ENCODE measurements at regions not wholly inside any gene's neighbourhood (a gene's known extent, or its start where the extent isn't known, plus 50 kb on each side); places are given as distances from the start of the nearest gene placed in this dataset.

- Histone ChIP-seq H3K27ac (ENCODE audit: low read depth, low read length) (no peak overlapping the region), H3F3A (ENCODE audit: insufficient read depth) (no peaks in the 10 kb centered on the region), H3K36me3 (ENCODE audit: low read length) (no peaks in the 10 kb centered on the region), H3K4me3 (ENCODE audit: insufficient read depth, low read length, poor library complexity, severe bottlenecking) (no peak overlapping the region), H3K9ac (ENCODE audit: low read length) (no peak overlapping the region), H4K20me1 (ENCODE audit: low read depth, low read length) (no peaks in the 10 kb centered on the region), H3K27me3 (ENCODE audit: low read length) (no peaks in the 10 kb centered on the region), H3K4me2 (ENCODE audit: low read depth, low read length, poor library complexity, severe bottlenecking) (no peak overlapping the region), H3K9me3 (ENCODE audit: insufficient read depth, low read length) (no peaks in the 10 kb centered on the region), H3K9me2 (replicated peaks; ENCODE audit: insufficient read depth, low read length) (no peaks in the 10 kb centered on the region), H3K79me2 (ENCODE audit: insufficient read depth, low read length) (no peaks in the 10 kb centered on the region), H2AFZ (ENCODE audit: low read depth, low read length, severe bottlenecking) (no peak overlapping the region)
- TF ChIP-seq EZH2phosphoT487 (conservative IDR thresholded peaks at IDR 0.05; ENCODE audit: low read length), result no peak
- TF ChIP-seq, protein P1, sequence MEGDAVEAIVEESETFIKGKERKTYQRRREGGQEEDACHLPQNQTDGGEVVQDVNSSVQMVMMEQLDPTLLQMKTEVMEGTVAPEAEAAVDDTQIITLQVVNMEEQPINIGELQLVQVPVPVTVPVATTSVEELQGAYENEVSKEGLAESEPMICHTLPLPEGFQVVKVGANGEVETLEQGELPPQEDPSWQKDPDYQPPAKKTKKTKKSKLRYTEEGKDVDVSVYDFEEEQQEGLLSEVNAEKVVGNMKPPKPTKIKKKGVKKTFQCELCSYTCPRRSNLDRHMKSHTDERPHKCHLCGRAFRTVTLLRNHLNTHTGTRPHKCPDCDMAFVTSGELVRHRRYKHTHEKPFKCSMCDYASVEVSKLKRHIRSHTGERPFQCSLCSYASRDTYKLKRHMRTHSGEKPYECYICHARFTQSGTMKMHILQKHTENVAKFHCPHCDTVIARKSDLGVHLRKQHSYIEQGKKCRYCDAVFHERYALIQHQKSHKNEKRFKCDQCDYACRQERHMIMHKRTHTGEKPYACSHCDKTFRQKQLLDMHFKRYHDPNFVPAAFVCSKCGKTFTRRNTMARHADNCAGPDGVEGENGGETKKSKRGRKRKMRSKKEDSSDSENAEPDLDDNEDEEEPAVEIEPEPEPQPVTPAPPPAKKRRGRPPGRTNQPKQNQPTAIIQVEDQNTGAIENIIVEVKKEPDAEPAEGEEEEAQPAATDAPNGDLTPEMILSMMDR (IDR thresholded peaks at IDR 0.05; ENCODE audit: insufficient read depth, low read length, poor library complexity, severe bottlenecking), result no peak
Observed at GRCh38 chr5:2375291-2375690, 376.2 kb downstream of the IRX2 start.

DNA sequence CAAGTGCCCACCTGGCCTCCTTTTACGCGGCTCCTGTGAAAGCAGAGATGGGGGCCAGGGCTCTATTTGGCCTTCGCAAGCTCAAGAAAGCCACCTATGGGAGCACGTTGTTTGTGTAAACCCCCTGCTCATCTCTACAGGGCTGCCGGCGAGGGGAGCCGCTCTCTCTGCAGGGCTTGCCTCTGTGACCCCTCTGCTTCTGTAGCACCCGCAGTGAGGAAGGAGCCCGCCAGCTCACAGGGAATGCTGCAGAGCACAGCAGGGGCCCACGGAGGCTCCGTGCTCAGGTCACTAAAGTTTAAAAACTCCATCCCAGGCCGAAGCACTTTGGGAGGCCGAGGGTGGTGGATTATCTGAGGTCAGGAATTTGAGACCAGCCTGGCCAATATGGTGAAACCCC, 376.8 kb downstream of the IRX2 start:
- Histone ChIP-seq H3K9ac (ENCODE audit: low read length) (no peak overlapping the region), H3K9me3 (ENCODE audit: insufficient read depth, low read length) (no peaks in the 10 kb centered on the region), H4K20me1 (ENCODE audit: low read depth, low read length) (no peaks in the 10 kb centered on the region), H3K4me3 (ENCODE audit: insufficient read depth, low read length, poor library complexity, severe bottlenecking) (no peak overlapping the region), H2AFZ (ENCODE audit: low read depth, low read length, severe bottlenecking) (no peak overlapping the region), H3K27ac (ENCODE audit: low read depth, low read length) (no peak overlapping the region), H3K36me3 (ENCODE audit: low read length) (no peaks in the 10 kb centered on the region), H3K4me2 (ENCODE audit: low read depth, low read length, poor library complexity, severe bottlenecking) (no peak overlapping the region), H3K9me2 (replicated peaks; ENCODE audit: insufficient read depth, low read length) (no peaks in the 10 kb centered on the region), H3F3A (ENCODE audit: insufficient read depth) (no peaks in the 10 kb centered on the region), H3K79me2 (ENCODE audit: insufficient read depth, low read length) (no peaks in the 10 kb centered on the region), H3K27me3 (ENCODE audit: low read length) (no peaks in the 10 kb centered on the region)
- TF ChIP-seq, protein P1 (IDR thresholded peaks at IDR 0.05; ENCODE audit: insufficient read depth, low read length, poor library complexity, severe bottlenecking), result no peak
- no peak for TF ChIP-seq EZH2phosphoT487 (conservative IDR thresholded peaks at IDR 0.05; ENCODE audit: low read length)

GRCh38 chr5:2373631-2374030, 377.8 kb downstream of the IRX2 start:
- Histone ChIP-seq H2AFZ (ENCODE audit: low read depth, low read length, severe bottlenecking) (no peak overlapping the region), H3K9me2 (replicated peaks; ENCODE audit: insufficient read depth, low read length) (no peaks in the 10 kb centered on the region), H3K79me2 (ENCODE audit: insufficient read depth, low read length) (no peaks in the 10 kb centered on the region), H3K36me3 (ENCODE audit: low read length) (no peaks in the 10 kb centered on the region), H3K27ac (ENCODE audit: low read depth, low read length) (no peak overlapping the region), H3K9me3 (ENCODE audit: insufficient read depth, low read length) (no peaks in the 10 kb centered on the region), H3K4me2 (ENCODE audit: low read depth, low read length, poor library complexity, severe bottlenecking) (no peak overlapping the region), H3F3A (ENCODE audit: insufficient read depth) (no peaks in the 10 kb centered on the region), H4K20me1 (ENCODE audit: low read depth, low read length) (no peaks in the 10 kb centered on the region), H3K27me3 (ENCODE audit: low read length) (no peaks in the 10 kb centered on the region), H3K4me3 (ENCODE audit: insufficient read depth, low read length, poor library complexity, severe bottlenecking) (no peak overlapping the region), H3K9ac (ENCODE audit: low read length) (no peak overlapping the region)
- TF ChIP-seq EZH2phosphoT487 (conservative IDR thresholded peaks at IDR 0.05; ENCODE audit: low read length), result no peak
- TF ChIP-seq, protein P1 (IDR thresholded peaks at IDR 0.05; ENCODE audit: insufficient read depth, low read length, poor library complexity, severe bottlenecking), result no peak

DNA sequence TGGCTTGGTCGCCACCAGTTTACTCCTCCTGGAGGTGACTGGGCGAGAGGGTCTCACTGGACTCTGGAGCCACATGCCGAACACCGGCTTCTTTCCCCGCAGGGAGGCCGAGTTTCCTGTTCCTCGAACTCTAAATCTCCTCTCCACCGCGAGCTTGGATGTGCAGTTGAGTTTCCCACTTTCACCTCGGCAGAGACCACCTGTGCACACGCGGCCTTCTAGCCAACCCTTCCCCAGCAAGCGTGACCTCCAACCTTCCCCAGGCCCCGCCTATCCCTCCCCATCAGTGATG, 380.1 kb downstream of the IRX2 start:
- no peaks in the 10 kb centered on the region for H3F3A ChIP-seq (ENCODE audit: insufficient read depth)
- H2AFZ ChIP-seq (ENCODE audit: low read depth, low read length, severe bottlenecking), result no peak overlapping the region

More for the DNA sequence above, 380.1 kb downstream of the IRX2 start:
- no peaks in the 10 kb centered on the region for H3K9me2 ChIP-seq (replicated peaks; ENCODE audit: insufficient read depth, low read length)
- H3K36me3 ChIP-seq (ENCODE audit: low read length), result no peaks in the 10 kb centered on the region
- no peaks in the 10 kb centered on the region for H4K20me1 ChIP-seq (ENCODE audit: low read depth, low read length)
- no peak overlapping the region for H3K9ac ChIP-seq (ENCODE audit: low read length)
- no peaks in the 10 kb centered on the region for H3K9me3 ChIP-seq (ENCODE audit: insufficient read depth, low read length)
- TF ChIP-seq, protein P1 (IDR thresholded peaks at IDR 0.05; ENCODE audit: insufficient read depth, low read length, poor library complexity, severe bottlenecking), result no peak
- TF ChIP-seq EZH2phosphoT487 (conservative IDR thresholded peaks at IDR 0.05; ENCODE audit: low read length), result no peak
- no peak overlapping the region for H3K4me2 ChIP-seq (ENCODE audit: low read depth, low read length, poor library complexity, severe bottlenecking)
- no peak overlapping the region for H3K27ac ChIP-seq (ENCODE audit: low read depth, low read length)
- H3K79me2 ChIP-seq (ENCODE audit: insufficient read depth, low read length), result no peaks in the 10 kb centered on the region
- no peaks in the 10 kb centered on the region for H3K27me3 ChIP-seq (ENCODE audit: low read length)
- no peak overlapping the region for H3K4me3 ChIP-seq (ENCODE audit: insufficient read depth, low read length, poor library complexity, severe bottlenecking)
